Vagina (tissue), 2 donors: ENCODE measurements at regions not wholly inside any gene's neighbourhood (a gene's known extent, or its start where the extent isn't known, plus 50 kb on each side); places are given as distances from the start of the nearest gene placed in this dataset.

Source experiments
- POLR2AphosphoS5 ChIP-seq, 2 donors: sonication (generic); formaldehyde crosslinking; IDR thresholded peaks; one replicate each; pipeline ENCODE4 v1.9.0; 2017; ENCODE audit warnings: antibody characterized with exemption in 2 of 2, mild to moderate bottlenecking in 2 of 2, low read depth in 1 of 2; ENCODE audit not compliant: insufficient read depth in 1 of 2
- TF ChIP-seq, protein P1 (sequence below), 3 experiments: fragments of 450-650 bp in 2 of 3; fragments of 200-600 bp in 1 of 3; sonication (generic) in 1 of 3; IDR thresholded peaks; one replicate each; pipeline ENCODE4 v1.5.1; 2017 to 2019; ENCODE audit warnings: antibody characterized with exemption in 3 of 3, mild to moderate bottlenecking in 2 of 3, moderate library complexity in 2 of 3

DNA sequence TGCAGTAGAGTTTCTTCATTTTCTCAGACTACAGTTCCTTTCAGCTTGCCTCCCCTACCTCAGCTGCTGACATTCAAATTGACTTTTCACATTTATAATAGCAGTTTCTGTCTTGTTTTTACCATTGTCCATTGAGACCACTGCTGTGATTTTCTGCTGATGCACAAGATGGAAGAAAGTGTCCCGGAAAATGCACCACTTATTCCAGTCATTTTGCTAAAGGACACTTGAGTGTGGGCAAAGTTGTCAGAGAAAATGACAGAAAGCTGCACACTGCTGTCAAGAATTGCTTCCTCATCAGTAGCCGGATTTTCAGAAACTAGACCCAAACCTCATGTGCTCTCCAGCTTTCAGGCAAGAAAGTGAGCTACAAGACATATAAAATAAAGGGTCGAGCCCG is 546.2 kb upstream of the SETBP1 start:
- TF ChIP-seq, protein P1, sequence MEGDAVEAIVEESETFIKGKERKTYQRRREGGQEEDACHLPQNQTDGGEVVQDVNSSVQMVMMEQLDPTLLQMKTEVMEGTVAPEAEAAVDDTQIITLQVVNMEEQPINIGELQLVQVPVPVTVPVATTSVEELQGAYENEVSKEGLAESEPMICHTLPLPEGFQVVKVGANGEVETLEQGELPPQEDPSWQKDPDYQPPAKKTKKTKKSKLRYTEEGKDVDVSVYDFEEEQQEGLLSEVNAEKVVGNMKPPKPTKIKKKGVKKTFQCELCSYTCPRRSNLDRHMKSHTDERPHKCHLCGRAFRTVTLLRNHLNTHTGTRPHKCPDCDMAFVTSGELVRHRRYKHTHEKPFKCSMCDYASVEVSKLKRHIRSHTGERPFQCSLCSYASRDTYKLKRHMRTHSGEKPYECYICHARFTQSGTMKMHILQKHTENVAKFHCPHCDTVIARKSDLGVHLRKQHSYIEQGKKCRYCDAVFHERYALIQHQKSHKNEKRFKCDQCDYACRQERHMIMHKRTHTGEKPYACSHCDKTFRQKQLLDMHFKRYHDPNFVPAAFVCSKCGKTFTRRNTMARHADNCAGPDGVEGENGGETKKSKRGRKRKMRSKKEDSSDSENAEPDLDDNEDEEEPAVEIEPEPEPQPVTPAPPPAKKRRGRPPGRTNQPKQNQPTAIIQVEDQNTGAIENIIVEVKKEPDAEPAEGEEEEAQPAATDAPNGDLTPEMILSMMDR (IDR thresholded peaks at IDR 0.05), result no peak
- TF ChIP-seq POLR2AphosphoS5 (IDR thresholded peaks at IDR 0.05; ENCODE audit: insufficient read depth in 1 of 2, low read depth in 1 of 2), result no peak
